Esophagus squamous epithelium (tissue), 5 donors: ENCODE measurements at regions not wholly inside any gene's neighbourhood (a gene's known extent, or its start where the extent isn't known, plus 50 kb on each side); places are given as distances from the start of the nearest gene placed in this dataset.

Source experiments
- DNase-seq: peaks from one replicate; lab custom pipeline; 2025; lab: John Stamatoyannopoulos, UW
- H3K27ac ChIP-seq, 4 donors: fragments of 200-600 bp; sonication (generic); one replicate each; pipeline ENCODE4 v1.5.1; 2016 to 2019; ENCODE audit warnings: mild to moderate bottlenecking in 1 of 4
- H3K27me3 ChIP-seq, 4 donors: fragments of 200-600 bp; sonication (generic); 1 replicate in 3 of 4; 2 replicates in 1 of 4; pipeline versions ENCODE4 v1.5.1 to v1.6.0; 2017 to 2021; ENCODE audit warnings: antibody characterized with exemption in 1 of 4
- H3K36me3 ChIP-seq, 3 donors: fragments of 200-600 bp; sonication (generic); one replicate each; pipeline ENCODE4 v1.5.1; 2016 to 2019
- H3K4me1 ChIP-seq, 3 donors: fragments of 200-600 bp; sonication (generic); one replicate each; pipeline ENCODE4 v1.5.1; 2017 to 2019
- H3K4me3 ChIP-seq, 4 donors: fragments of 200-600 bp; sonication (generic); 1 replicate in 3 of 4; 2 replicates in 1 of 4; pipeline ENCODE4 v1.5.1; 2016 to 2019; ENCODE audit warnings: mild to moderate bottlenecking in 2 of 4, moderate library complexity in 1 of 4
- H3K9me3 ChIP-seq, 3 donors: fragments of 200-600 bp; sonication (generic); one replicate each; pipeline ENCODE4 v1.5.1; 2016 to 2019
- CTCF ChIP-seq, 6 experiments: fragments of 450-650 bp in 4 of 6; fragments of 200-600 bp in 2 of 6; sonication (generic) in 2 of 6; IDR thresholded peaks; one replicate each; pipeline ENCODE4 v1.5.1; 2016 to 2019; ENCODE audit warnings: antibody characterized with exemption in 6 of 6, mild to moderate bottlenecking in 4 of 6, moderate library complexity in 4 of 6
- POLR2A ChIP-seq, 4 donors: fragments of 450-650 bp; IDR thresholded peaks; one replicate each; pipeline ENCODE4 v1.6.1; 2017; ENCODE audit warnings: antibody characterized with exemption in 4 of 4, mild to moderate bottlenecking in 4 of 4, moderate library complexity in 3 of 4
- WGBS, 2 donors: methylation state at CpG; one replicate each; pipeline ENCODE4 v1.1.5; 2018; 5-methylcytosine and 5-hydroxymethylcytosine counted together
- intact Hi-C: fragments of 100-400 bp; cut with DNase I; formaldehyde crosslinking; loops from one replicate; pipeline ENCODE4 v1.15.0; 2022
- donor health status: DM: yes; HTN: yes; CAD: no.

GRCh38 chr11:101180481-101180880 lies 50.9 kb upstream of the PGR start:
- WGBS, 2 donors: 56 to 62% methylated on average over 1 of the region's 1 CpG

More at GRCh38 chr11:101180481-101180880, 50.9 kb upstream of the PGR start:
- Histone ChIP-seq H3K4me1 (no peaks in the 10 kb centered on the region), H3K9me3 (no peaks in the 10 kb centered on the region), H3K27me3 (no peaks in the 10 kb centered on the region), H3K27ac (no peak overlapping the region), H3K4me3 (no peak overlapping the region), H3K36me3 (no peaks in the 10 kb centered on the region)
- no peak for DNase-seq
- intact Hi-C loops: no loop called here
- TF ChIP-seq POLR2A (IDR thresholded peaks at IDR 0.05) (no peak), CTCF (IDR thresholded peaks at IDR 0.05) (no peak)
